GM18858 (cell line): ENCODE measurements at regions not wholly inside any gene's neighbourhood (a gene's known extent, or its start where the extent isn't known, plus 50 kb on each side); places are given as distances from the start of the nearest gene placed in this dataset.

Experiments
- ATAC-seq: cut with Tn5 transposase; IDR thresholded peaks from one replicate; pipeline ENCODE4 v1.9.1; 2021; ENCODE audit not compliant: unreplicated experiment

GRCh38 chr13:76229281-76229680 lies 593.2 kb downstream of the LMO7 start:
- ATAC-seq = no peak

DNA sequence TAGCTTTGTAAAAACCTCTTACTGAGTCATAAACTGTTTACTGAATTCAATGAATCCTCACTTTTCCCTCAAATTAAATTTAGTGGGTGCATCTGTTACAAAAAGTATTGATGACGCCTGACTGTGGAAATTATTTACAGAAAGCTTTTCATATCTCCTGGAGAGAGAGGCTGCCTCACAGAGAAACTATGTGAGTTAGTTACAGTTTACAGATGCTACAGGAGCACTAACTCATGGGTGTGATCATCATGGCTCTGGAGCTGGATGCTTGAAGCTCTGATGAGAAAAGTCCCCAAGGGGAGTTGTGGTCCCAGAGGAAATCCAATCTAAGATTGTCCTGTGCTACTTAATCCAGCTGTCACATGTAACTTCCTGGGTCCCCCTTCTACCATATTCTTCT lies 590.8 kb downstream of the LMO7 start:
- ATAC-seq = no peak

DNA sequence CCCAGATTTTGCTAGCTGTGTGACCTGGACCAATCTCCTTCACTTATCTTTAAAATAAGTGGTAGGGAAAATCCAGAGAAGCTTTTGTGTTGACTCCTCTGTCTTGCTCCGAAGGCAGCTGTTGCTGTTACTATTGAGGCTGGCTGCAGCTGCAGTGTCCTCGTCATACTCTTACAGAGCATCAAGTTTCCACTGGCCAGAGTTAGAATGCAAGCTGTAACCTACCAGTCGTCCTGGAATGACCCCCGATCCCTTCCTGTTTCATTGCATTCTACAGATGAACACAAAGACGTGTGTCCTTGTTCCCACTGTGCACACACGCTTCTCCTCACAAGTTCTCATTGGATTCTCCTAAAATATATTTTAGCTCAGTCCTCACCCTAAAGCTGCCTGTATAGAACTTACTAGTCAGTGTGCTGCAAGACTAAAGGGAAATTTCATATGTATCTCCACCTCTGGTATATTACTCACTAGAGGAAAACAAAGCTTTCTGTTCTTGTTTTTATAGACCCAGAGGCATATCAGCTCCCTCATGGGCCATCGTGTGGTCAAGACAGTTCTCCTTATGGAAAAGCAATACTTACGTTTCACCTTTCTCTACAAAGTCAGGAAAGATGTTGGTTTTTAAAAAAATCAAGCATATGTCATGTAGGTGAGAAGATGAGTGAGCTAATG lies 589.8 kb downstream of the LMO7 start:
- no peak for ATAC-seq

DNA sequence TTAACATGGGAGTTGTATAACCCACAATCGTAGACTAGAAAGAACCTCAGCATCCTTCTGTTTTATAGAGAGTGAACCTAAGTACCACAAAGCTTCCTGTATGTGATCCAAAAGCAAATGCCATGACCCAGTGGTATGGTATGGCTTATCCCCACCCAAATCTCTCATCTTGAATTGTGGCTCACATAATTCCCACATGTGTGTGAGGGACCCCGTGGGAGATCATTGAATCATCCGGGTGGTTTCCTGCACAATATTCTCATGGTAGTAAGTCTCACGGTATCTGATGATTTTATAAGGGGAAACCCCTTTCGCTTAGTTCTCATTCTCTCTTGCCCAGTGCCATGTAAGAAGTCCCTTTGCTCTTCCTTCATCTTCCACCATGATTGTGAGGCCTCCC lies 587.9 kb downstream of the LMO7 start:
- no peak for ATAC-seq

DNA sequence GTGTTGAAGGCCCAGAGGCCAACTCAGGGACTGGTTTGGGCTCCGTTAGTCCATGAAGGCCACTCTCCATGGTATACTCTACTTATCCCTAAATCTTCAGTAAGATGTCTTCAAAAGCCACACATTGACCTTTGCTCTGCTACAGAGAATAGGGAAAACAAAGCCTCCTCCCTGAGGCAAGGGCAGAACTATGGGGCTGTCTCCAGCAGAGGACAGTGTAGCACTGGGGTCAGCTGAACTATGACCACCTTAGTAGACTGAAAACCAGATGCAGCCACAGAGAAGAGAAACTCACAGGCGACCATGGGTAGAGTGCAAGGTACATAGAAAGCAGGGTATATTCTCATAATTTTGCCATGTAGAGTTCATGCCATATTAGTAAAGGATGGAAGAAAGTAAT lies 587.4 kb downstream of the LMO7 start:
- no peak for ATAC-seq

- no peak for ATAC-seq
These were observed 586.4 kb downstream of the LMO7 start for GRCh38 chr13:76222511-76222910.

DNA sequence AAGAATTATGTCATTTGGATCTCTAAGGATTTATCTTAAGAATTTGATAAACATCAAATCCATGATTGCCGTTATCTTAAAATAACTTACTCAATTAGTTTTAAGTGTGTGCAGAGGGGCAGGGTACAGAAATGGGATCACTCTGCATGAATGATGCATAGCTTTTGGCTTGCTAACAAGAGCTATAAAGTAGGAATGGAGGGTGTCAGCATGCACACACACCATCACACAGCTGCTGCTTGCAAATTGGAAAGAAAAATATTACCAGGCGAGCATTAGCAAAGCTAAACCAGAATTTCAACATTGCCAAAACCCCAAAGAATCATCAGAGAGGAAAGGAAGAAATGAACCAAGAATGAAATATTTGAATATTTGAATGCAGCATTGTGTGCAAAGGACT lies 580.6 kb downstream of the LMO7 start:
- no peak for ATAC-seq

DNA sequence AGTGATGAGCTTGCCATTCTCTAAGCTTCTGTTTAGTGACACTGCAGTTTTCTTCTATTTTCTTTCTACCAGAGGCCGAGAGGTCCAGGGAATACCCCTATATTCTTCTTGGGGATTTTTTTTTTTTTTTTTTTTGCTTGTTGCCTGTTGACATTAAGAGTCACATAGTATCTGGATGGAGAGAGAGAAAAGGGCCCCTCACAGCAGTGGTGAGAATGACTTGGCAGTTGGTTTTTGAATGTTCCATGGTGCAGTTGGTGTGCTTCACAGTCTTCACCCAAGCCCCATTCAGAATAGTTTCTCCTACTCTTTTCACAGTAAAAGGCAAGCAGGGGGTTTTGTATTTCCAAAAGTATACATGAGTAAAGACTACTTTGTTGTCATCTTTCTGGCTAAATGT lies 577.9 kb downstream of the LMO7 start:
- peak; percentile 17 for ATAC-seq

- ATAC-seq = peak; percentile 57
These were observed 577.3 kb downstream of the LMO7 start for GRCh38 chr13:76213423-76213904.

DNA sequence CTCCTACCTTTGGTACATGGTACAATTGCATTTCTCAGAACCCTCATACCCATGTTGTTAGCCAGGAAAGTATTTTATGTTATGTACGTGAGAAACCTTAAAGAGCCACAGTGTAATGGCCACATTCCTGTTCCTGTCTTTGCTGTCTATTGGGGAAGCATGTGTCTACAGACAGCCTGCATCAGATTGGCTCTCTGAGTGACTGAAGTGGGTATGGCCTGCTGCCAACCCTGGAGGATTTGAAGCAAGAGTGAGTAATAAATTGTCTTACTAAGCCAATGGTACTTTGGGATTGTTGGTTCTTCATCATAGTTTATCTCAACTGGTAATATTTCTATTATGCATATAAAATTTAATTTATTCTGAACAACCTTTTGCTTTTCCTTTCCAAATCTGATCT lies 574.1 kb downstream of the LMO7 start:
- no peak for ATAC-seq

DNA sequence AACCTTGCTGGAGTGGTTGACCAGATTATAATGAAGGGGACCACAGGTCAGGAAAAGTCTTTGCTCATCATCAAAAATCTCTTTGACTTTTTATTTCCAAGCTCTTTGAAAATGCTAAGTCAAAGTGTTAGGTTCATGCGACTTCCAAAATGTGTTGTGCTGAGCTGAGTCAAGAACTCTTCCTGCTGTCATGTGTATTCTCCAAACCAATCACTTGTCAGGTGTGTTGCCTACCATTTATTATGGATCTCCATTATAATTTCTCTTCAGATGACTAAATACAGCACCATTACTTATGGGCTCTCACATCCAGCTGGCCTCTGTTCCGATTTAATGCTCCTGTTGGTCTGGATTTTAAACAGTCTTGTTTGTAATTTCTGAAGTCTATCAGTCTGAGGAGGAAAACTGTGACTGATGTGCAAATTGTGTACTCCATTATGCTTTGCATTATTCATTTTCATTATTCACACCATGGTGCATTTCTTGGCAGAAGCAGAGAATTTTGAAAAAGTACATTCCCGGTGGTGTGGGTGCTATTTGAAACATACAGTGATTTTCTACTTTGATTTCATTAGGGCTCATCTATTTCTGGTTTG lies 562.5 kb downstream of the LMO7 start:
- ATAC-seq = no peak

- no peak for ATAC-seq
These were observed 553.9 kb downstream of the LMO7 start for GRCh38 chr13:76189882-76190519.

- ATAC-seq = no peak
These were observed 540.0 kb downstream of the LMO7 start for GRCh38 chr13:76175961-76176725.

DNA sequence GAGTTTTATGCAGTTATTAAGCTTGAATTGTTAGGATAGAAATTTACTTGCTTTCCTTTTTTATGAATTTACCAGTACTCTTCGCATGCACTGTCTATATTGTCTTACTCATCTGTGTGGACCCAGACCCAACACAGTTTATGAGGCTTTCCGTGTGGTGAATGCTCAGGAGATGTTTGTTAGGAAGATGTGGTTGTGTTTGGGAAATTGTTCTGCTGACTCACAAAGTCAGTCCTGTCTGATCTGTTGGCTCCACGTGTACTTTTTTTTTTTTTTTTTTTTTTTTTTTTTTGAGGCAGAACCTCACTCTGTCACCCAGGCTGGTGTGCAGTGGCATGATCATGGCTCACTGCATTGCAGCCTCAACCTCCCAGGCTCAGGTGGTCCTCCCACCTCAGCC lies 532.5 kb downstream of the LMO7 start:
- no peak for ATAC-seq

DNA sequence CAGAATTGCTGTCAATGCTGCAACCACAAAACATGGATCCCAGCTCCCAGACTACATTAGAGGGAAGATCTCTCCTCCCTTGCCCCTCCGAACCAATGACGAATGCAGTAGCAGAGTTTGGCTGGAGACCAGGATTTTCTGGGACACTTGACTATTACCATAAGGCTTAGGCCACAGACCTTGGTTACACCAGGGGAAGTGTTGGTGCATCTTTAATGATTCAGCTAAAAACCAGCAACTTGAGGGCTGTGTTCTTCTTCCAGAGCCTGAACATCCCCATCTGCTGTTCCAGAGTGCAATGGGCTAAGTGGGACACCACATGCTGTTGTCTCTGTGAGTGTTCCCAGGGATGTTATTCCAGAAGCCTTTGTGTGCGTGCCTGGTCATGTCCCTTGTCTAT lies 528.2 kb downstream of the LMO7 start:
- ATAC-seq = no peak

DNA sequence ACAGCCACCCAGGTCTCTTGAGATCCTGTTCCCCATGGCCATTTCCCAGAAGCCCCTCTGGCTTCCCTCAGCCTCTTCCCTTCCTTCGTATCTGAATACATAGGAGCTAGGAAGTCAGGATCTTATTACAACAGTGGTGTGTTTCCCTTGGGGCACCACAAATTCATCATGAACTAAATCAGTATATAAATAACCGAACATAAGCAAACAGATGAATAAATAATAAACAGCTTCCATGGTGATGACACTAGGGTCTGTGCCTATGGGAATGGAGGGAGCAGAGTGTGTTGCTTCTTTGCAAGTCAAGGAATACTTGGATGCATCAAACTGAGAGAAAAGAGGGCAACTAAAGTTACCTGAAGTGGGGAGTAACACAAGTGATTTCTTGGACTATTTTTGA lies 527.6 kb downstream of the LMO7 start:
- ATAC-seq = no peak

DNA sequence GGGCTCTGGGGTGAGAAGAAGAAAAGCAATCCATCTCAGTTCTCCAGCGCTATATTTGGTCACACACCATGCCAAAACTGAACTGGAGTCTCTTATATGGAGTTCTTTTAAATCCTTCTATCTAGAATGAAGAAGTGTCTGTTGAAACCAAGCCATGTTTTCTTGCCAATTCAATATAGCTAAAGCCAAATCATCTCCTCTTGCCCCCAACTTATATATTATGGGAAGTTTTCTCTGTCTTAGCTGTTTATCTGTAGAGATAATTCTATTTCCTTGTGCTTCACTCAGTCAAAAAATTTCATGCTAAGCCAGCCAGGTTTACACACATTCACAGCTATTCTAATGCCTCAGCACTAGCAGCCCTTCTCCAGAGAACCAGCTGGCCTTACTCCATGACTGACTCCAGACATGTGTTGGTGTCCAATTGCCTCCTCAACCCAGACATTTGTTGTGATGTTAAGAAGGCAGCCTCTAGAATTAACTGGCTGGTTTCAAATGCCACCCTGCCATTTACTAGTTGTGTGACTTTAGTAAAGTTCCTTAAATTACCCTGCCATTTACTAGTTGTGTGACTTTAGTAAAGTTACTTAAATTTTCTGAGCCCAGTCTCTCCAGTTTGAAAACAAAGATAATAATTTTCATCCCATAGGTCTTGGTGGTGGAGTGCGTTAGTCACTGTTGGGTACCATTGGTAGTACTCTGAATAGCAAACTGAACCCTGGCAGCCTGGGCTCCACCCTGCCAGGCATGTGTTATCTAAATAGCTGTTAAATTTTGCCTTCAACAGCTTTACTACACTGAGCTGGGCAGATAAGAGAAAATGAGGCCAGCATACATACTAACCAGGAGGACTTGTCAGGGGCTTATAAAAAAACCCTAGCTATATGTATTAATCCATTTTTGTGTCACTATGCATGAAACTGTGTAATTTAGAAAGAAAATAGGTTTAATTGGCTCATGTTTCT lies 525.1 kb downstream of the LMO7 start:
- no peak for ATAC-seq

- no peak for ATAC-seq
These were observed 524.4 kb downstream of the LMO7 start for GRCh38 chr13:76160506-76160905.

- no peak for ATAC-seq
These were observed 521.8 kb downstream of the LMO7 start for GRCh38 chr13:76157926-76158325.

DNA sequence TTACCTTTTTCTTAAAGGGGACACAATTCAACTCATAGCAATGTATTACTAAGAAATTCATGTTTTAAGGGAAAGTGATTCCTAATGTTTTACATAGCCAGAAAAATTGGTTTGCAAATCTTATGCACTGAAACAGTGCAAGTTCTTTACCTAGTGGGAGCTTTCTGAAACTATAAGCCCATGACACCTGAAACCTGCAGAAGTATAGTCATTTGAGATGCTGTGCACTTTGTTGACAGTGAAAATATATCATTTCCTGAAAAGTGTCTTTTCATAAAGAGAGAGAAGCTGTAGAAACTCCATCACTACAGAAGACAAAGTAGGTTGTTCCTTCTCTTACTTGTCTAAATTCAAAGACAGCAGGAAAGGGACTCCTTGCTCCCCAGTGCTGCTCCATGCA lies 517.1 kb downstream of the LMO7 start:
- no peak for ATAC-seq

DNA sequence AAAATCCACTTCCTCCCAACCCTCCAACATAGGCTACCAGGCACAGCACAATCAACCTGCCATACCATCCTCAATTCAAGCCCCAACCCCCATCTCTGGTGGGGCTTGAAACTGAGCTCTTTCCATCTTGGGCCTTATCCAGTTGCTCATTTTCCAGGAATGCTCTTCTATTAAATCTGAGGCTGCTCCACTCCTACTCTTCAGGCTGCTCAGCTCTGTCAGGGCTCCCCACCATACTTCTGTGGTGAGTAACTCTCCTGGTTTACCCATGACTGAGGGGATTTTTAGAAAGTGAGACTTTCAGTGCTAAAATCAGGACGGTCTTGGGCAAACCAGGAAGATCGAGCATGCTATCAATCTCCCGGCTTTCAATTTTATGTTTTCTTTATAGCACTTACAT lies 512.8 kb downstream of the LMO7 start:
- no peak for ATAC-seq
